Dedifferentiated amniotic fluid mesenchymal stem cell (primary cell): ENCODE measurements at regions not wholly inside any gene's neighbourhood (a gene's known extent, or its start where the extent isn't known, plus 50 kb on each side); places are given as distances from the start of the nearest gene placed in this dataset.

ENCODE experiments used
- DNase-seq: peaks from one replicate; pipeline ENCODE4 v3.0.0-alpha.2; 2016; ENCODE audit errors: extremely low spot score

DNA sequence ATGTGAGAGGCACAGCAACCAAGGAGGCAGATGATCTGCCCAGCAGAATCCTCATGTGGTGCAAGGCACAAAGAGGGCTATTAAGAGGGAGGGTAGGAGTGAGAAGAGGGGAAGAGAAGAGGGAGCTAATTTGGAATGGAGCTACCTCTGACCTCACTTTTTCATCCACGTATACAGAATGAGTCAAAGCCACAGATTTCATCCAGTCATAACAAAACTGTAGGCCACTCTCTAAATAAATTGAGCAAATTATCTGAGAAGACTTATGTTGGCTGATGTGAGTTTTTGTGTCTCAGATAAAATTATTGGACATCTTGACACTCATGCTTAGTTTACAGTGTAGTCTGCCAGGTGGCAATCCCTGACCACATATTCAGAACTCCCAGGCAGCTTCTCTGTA, 325.6 kb downstream of the TTLL7 start:
- no peak for DNase-seq

DNA sequence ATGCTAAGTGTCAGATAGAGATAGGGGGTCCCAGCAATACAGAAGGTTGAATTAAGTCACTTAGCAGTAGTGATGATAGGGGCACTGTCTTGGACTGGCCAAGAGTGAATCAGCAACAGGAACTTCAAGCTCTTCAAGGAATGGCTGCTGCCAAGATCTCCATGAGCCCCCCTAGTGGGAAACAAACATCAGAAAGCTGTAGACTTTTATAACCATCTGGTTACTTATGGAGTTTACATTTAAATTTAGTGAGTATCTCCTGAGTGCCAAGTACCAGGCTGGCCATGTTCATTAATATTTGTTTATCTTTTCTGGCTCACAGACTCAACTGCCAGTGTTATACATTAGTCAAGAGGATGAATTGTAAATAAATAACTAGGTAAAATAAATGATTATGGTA, 327.3 kb downstream of the TTLL7 start:
- DNase-seq: no peak

DNA sequence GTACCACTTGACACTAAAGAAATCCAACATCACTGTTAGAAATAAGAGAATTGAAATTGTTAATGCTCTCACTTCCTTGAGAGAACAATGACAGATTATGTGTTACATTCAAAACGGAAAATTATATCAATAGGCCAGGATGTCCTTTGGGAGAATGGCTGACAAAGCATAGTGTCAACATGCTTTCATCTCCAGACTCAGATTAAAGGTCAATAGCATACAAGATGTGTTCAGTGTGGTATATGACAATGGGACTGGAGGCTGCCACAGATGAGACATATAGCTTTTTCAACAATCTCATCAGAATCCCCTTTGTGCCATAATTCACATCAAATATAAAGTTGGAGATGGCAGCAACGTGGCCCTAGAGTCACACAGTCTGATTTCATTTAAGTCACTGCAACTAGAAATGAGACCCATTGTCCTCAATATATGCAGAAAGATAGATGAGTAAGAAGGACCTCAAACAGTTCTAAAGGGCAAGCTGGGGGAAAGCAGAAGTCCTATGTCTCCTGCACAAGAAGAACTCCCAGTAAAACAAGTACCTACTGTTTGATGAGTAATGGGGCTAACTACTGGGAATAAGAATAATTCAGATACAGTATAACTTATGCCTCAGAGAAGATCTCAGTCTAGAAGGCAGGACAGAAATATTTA, 327.9 kb downstream of the TTLL7 start:
- no peak for DNase-seq

DNA sequence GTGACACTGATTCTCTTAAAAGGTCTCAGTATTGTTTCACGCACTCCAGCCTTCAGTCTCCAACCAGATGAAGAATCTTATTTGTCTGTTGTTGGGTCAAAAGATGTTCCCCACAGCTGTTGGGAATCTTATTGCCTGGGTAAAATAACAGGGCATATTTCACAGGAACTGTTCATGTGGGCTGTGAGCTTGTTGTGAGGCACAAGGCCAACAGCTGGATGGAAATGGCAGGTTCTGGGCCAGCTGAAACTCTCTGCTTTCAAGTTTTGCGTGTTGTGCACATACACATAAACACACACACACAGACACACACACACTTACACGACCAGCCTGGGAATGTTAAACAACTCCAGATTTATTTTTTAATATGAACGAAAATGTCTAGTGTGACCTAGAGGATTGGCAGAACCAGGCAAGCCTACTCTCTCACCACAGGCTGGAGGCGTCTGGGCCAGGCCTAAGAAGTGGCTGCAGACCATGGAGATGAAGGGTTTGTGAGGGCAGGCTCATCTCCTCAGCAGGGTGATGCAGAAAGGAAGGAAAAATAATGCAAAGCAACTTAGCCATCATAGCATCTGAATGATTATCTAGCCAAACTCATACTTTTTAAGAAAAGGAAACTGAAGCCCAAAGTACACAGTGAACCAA, 357.0 kb downstream of the TTLL7 start:
- DNase-seq: no peak

DNA sequence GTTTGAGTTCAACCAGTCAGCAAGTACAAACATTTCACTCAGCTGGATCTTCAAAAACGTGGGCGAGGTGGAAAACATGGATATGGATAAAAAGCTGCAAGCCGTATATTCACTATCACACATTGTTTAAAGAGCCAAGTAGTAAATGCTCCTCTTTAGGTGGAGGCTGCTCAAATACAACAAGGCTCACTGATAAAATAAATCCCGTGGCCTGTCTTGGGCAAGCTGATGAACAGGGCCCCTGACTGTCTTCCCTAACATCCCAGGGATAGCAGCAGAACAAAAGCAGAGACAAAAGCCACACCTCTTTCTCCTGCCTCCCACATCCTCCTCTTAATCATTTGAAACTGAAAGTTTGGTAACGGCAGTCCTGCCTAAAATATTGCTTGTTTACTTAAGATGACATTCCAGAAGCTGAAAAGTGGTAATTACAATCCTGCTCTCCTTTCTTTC, 357.7 kb downstream of the TTLL7 start:
- DNase-seq: peak; percentile 32

DNA sequence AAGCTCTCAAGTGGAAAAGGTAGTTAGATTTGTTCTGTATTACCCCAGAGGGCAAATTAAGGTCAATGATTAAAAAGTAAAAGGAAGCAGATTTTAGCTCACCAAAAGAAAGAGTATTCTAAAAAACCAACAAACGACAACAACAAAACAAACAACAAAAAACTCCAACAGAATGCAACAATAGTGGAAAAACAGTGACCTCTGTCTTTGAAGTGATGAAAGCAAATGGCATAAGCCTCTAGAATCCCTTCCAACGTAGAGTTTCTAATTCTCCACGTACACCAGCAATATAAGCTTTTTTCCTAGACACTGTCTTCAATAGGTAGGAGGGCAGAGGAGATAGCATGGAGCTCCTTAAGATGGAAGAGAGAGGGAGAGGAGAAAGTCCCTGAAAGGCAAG, 359.1 kb downstream of the TTLL7 start:
- no peak for DNase-seq

DNA sequence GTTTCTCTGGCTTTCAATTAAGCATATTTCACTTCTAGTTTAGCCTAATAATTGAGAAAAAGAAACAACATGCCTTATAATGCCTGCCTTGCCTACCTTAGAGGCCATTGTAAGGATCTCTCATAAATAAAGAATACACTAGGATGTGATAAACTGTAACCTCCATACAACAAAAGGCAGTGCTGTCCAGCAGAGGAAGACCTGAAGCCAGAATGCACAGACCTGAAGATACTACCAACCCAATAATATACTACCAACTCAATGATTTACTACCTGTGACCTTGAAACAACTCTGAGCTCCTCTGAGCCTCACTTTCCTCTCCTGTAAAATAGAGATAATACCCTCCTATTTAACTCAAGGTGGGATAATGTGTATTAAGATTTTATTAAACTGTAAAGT, 361.3 kb downstream of the TTLL7 start:
- no peak for DNase-seq

DNA sequence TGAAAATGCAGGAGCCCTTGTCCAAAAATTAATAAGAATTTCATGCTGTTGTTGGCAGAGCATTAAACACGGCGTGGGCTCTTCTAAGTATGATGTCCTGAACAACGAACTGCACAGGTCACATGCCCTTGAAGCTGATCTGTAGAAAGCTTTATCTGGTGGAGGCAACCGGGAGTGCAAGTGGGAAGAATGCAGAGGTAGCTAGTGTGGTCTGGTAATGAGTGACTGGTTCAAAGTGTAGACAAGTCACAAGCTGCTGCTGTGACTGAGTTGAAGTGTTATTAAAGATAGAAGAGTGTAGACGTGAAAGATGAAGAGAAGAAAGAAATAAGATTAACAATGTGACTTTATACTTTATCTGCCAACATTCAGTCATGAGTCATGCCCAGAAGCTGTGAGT, 361.9 kb downstream of the TTLL7 start:
- no peak for DNase-seq

DNA sequence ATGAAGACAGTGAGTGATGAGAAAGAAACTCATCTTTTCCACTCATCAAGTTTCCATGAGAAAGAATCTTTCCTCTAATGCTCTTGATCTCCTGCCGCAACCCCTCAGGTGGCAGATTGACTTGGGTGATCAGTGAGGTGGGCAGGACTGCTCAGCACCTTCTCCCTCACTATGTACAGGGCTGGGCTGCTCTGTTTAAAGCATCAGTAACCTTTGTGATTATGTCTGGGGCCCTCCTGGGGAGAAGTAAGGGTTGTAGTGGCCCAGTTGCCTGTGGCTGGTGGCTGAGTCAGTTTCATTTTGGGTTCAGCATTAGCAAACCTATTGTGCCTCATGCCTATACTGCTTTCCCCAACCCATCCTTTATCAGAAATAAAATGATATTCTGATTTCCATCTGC, 366.0 kb downstream of the TTLL7 start:
- DNase-seq: no peak

DNA sequence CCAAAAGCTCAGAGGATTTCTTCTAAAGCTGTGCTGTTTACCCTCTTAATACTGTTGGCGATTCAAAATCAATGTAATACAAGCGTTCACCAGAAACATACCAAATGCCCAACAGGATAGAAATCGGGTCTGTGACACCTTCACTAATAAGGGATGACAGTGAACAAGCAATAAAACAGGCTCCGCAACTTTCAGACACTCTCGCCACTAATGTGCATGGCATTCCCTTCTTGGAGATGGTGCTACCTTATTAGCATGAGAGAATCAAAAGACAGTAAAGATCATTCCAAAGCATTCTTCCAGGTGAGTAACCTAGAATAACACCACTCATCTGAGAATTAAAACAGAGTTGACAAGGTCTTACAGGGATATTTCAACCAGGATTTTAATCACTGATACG, 367.1 kb downstream of the TTLL7 start:
- no peak for DNase-seq

DNA sequence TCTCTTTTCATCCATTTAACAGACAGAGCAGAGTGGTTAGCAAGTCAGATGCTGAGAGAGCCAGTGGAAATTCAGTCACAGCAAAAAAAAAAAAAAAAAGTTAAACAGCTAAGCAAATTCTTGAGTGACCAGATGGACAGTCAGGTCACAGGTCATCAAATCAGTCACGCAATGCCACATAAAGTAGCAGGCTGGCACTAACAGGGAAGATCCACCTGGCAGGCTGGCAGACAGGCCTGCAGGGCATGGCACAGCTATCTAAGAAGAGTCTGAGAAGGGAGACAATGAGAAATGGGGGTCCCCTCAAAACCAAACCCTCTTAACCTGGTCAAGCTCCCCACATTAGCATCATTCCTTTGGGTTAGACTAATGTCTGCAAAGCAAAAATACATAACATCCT, 371.9 kb downstream of the TTLL7 start:
- DNase-seq: no peak

DNA sequence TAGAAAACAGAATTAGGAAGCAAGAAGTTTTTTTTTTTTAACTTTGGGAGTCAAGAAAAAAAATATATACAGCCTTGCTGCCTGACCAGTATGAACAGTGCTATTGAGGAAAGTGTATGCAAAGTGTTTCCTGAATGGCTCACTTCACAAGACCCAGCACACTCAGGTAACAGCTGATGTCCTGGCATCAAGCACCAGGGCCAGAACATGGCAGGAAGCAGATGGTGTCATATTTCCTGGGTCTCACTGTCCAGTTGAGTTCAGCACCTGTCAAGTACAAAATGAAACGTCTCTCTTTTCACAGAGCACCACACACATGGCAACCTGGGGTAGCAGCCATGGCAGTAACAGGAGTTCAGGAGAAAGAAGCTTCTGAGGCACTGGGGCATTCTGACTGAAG, 372.3 kb downstream of the TTLL7 start:
- DNase-seq: no peak

DNA sequence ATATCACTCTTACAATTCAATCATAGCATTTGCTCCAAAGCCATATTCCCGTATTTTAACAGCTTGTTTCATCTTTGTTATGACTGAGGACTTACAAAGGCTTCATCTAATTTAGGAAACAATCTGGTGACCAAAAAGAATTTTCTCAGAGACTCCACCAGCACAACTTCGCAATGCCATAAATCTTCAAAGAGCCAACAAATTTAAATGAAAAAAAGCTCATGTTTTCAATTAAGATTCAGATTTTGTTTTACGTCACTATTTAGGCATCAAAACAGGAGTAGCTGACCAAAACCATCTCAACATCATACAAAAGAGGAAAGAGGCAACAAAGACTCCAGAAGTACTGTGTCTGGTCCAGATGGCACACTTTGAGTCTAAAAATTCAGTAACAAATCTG, 373.3 kb downstream of the TTLL7 start:
- DNase-seq: no peak

DNA sequence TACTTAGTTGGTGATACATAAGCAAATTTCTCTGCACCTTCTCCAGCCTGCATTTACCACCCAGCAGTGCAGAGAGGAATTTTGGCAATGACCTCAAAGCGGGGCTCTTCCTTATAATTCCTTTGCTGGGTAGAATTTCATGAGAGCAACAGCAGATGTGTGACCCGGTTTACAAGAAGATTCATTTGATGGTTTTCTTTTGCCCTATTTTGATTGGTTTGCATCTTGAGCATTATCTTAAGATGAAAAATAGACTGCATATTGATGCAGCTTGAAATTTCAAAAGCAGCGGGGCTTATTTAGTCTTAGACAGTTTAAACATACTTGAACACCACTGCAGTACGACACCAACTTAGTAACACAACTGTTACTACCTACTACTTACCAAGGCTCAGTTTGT, 378.9 kb downstream of the TTLL7 start:
- no peak for DNase-seq

DNA sequence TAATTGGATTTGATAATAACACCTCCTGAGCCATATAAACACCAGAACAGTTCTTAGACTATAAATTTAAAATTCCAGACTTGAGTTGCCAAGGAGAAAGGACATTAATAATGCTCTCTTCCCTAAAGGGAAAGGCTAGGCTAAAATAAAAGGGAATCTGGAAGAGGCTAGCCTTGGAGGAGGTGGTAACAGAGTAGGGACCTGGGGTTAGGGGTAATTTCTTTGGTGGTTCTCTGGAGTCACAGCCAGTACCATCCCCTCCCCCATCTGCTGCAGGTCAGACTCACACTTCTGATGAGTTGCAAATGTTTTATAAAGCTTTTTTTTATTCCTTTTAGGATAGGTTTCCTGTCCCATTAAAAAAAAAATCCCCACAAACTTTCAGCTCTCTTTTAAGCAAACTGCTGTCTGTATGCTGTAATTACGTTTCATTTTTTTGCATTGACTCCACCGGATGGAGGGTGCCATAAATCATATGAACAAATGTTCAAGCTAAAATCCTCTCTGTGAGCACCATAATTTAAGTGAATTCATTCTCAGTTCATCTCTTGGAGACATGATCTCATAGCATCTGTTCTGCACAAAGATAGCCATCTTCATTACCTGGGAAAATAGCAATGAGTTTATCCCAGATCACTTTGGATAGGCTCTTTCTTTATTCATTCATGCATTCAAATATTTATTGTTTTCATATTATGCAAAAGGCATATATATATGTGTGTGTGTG, 379.6 kb downstream of the TTLL7 start:
- DNase-seq: no peak

DNA sequence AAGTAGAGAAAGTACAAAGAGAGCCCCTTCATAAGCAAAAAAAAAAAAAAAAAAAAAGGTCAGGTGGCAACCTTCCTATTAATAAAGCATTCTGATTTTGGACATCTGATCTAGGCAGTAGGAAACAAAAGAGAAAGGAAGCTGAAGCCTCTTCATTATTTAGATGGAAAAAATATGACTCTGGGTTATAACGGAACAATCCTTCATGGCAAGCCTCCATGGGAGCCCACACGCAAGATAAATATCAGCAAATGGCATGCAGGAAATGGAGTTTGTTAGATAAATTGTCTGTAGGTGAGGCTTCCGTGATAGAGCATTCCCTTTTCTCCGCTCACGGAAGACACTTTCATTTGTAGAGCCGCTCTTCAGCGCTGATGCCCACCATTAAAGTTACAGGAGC, 381.0 kb downstream of the TTLL7 start:
- DNase-seq: no peak

DNA sequence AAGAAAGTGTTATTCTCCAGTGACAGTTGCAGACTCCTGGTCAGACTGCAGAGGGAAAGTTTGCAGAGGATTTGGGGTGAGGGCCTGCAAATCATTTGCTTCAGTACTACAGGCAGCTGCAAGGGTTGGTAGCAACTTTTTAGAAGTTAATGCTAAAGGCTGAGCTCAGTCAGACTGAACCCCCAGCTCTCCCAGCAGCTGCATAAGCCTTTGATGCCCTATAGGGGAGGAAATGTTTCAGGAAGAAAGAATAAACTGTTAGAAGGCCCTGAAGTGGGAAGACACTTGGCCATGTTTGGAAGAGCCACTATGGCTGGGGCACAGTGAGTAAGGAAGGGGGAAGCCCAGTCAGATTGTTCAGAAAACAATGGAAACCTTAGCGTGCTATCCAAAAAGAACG, 383.6 kb downstream of the TTLL7 start:
- DNase-seq: no peak

DNA sequence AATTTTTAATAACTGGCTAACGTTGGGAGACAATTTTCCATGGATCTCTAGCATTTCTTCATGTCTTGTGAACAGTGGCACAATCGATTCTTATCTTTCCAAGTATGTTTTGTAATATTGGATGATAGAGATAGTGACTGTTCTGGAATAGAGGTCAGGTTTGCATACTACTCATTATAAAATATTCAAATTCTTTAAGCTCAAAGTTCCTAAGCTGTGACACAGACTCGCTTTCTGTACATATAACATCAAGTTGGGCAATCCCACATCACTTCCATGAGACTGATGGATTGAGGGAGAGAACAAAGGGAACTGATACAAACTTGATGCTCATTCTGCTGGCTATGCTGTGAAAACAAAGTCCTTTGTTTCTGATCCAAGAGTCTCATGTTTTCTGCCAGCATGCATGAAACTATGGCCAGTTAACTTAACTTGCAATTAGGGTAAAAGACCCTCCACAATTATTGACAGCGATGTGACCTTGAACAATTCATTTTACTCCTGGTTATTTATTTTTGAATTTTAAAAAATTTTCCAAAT, 392.4 kb downstream of the TTLL7 start:
- no peak for DNase-seq

DNA sequence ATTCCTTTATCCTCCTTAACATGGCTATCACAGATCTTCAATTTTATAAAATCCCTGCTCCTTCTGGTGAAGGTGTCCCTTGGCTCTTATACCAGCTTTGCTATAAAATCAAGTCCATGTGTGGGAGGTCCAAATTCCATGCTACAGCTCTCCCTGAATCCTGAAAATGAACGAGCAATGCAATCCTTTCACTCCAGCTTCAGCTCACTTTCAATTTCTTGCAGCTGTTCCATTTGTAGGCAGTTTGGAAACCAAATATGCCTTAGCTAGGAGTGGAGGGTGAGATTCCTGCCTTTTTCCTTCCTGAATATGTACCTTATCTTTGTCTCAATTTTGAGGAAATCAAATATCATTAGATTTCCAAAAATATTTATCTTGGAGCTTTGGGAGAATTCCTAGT, 402.6 kb downstream of the TTLL7 start:
- peak; percentile 17 for DNase-seq

DNA sequence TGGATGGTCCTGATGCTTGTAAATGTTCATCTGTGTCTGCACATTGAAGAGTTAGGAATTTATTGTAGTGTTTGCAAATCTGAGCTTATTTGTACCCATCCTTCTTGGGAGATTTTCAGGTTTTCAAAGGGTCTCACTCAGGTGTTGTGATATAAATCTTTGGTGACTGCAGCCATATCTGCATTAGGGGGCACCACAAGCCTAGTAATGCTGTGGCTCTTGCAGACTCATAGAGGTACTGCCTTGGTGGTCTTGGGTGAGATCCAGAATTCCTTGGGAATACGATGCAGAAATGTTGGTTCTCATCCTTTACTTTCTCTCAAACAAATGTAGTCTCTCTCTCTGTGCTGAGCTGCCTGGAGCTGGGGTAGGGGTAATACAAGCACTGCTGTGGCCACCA, 405.9 kb downstream of the TTLL7 start:
- no peak for DNase-seq

DNA sequence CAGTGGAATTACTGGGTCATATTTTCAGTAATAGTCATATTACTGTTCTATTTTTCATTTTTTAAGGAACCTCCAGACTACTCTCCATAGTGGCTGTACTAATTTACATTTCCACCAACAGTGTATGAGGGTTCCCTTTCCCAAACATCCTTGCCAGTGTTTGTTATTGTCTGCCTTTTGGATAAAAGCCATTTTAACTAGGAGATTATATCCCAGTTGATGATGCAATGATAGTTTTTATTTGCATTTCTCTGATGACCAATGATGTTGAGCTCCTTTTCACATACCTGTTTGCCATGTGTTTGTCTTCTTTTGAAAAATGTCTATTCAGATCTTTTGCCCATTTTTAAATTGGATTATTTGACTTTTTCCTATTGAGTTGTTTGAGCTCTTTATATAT, 410.8 kb downstream of the TTLL7 start:
- DNase-seq: no peak

DNA sequence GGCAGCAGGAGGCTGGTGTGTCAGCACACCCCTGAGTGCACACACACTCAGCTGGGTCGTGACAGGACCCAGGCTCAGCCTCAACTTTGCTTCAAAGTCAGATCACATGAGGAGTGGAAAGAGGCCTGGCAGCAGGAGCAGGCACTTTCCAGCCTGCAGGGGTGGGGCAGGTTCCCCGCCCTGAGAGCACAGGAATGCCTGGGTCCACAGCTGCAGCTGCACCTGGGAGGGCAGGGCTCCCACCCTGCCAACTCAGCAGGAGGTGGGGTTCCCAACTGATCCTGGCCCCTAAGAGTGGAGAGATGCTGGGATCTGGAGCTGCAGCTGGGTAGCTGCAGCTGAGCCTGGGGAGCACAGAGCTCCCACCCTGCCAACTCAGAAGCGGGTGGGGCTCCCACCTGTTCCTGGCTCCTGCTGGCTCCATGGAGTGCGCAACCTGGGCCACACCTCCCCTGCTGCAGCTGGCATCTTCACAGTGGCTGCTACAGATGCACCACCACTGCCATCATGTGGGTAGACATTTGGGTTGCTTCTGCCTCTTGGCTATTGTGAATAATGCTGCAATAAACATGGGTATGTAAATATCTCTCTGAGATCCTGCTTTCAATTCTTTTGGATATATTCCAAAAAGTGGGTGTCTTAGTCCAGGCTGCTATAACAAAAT, 415.4 kb downstream of the TTLL7 start:
- no peak for DNase-seq
